Suprapubic skin (tissue), 4 donors: ENCODE measurements at regions not wholly inside any gene's neighbourhood (a gene's known extent, or its start where the extent isn't known, plus 50 kb on each side); places are given as distances from the start of the nearest gene placed in this dataset.

Source experiments
- CTCF ChIP-seq, 2 donors: fragments of 200-600 bp in 1 of 2; fragments of 450-650 bp in 1 of 2; sonication (generic) in 1 of 2; IDR thresholded peaks; one replicate each; pipeline ENCODE4 v1.5.1; 2016 to 2019; ENCODE audit warnings: antibody characterized with exemption in 2 of 2, mild to moderate bottlenecking in 1 of 2, moderate library complexity in 1 of 2
- EP300 ChIP-seq: sonication (generic); formaldehyde crosslinking; IDR thresholded peaks from one replicate; pipeline ENCODE4 v1.6.1; 2017; ENCODE audit warnings: antibody characterized with exemption
- POLR2A ChIP-seq, 2 donors: fragments of 450-650 bp; IDR thresholded peaks; one replicate each; pipeline ENCODE4 v1.6.1; 2017; ENCODE audit warnings: antibody characterized with exemption in 2 of 2, mild to moderate bottlenecking in 2 of 2, moderate library complexity in 2 of 2
- POLR2AphosphoS5 ChIP-seq, 3 donors: sonication (generic); formaldehyde crosslinking; IDR thresholded peaks; one replicate each; pipeline ENCODE4 v1.6.1; 2017; ENCODE audit warnings: antibody characterized with exemption in 3 of 3

GRCh38 chr6:148289153-148289552, 53.5 kb upstream of the SASH1 start:
- TF ChIP-seq POLR2AphosphoS5 (IDR thresholded peaks at IDR 0.05) (no peak), CTCF (IDR thresholded peaks at IDR 0.05) (no peak), POLR2A (IDR thresholded peaks at IDR 0.05) (no peak), EP300 (no peak)
